GM23248 (cell line): ENCODE measurements at regions not wholly inside any gene's neighbourhood (a gene's known extent, or its start where the extent isn't known, plus 50 kb on each side); places are given as distances from the start of the nearest gene placed in this dataset.

Experiments
- EZH2 ChIP-seq: fragments of 200-600 bp; sonication (generic); IDR thresholded peaks from 2 replicates; pipeline ENCODE4 v1.6.1; 2018; ENCODE audit warnings: antibody characterized with exemption, mild to moderate bottlenecking; ENCODE audit not compliant: insufficient read depth, poor library complexity, severe bottlenecking
- EZH2phosphoT487 ChIP-seq: fragments of 200-600 bp; sonication (generic); IDR thresholded peaks from 2 replicates; pipeline ENCODE4 v1.6.1; 2018; ENCODE audit warnings: antibody characterized with exemption, moderate library complexity, mild to moderate bottlenecking, low read depth; ENCODE audit not compliant: insufficient read depth

GRCh38 chr22:27201741-27202140, 544.4 kb downstream of the MIAT start:
- no peak for TF ChIP-seq EZH2
- TF ChIP-seq EZH2phosphoT487, result no peak
